ENCODE measurements at regions not wholly inside any gene's neighbourhood (a gene's known extent, or its start where the extent isn't known, plus 50 kb on each side); places are given as distances from the start of the nearest gene placed in this dataset.

DNA sequence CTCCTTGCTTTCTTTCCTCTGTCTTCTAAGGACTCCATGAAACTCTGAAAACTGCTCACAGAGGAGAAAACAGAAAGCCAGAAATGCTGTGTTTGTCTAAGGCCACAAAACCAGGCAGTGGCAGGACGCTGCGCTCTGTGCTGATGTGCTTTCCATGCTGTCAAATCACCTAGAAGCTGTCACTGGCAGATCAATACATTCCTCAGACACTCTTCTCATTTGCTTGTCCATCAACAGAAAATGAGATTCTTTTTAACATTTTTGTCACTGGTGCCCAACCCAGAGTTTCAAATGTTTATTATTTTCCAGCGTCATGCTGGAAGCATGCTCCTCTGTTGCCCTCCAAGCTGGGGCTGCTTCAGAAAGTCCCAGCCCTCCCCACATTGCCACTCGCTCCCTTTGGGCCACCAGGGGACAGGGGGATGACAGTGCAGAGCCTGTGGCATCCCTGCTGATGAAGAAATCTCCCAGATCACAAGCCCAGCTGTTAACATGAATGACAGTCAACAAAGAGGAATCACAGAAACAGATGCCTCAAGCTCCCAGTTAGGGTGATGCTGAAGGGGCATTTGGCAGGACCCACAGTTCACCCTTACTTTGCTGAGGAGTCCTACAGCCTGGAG lies 117.5 kb upstream of the MEIS1 start:
- TF ChIP-seq, protein P1, sequence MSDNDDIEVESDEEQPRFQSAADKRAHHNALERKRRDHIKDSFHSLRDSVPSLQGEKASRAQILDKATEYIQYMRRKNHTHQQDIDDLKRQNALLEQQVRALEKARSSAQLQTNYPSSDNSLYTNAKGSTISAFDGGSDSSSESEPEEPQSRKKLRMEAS (CRISPR knock-in tag; IDR thresholded peaks at IDR 0.05) = no peak
- TF ChIP-seq CBFB (CRISPR knock-in tag; IDR thresholded peaks at IDR 0.05; ENCODE audit: low read depth) = no peak
- TF ChIP-seq FOXK1 (CRISPR knock-in tag; IDR thresholded peaks at IDR 0.05) = no peak
- TF ChIP-seq CTCF (IDR thresholded peaks at IDR 0.05) = no peak
- no peak for TF ChIP-seq ZNF416 (CRISPR knock-in tag; IDR thresholded peaks at IDR 0.05)
- TF ChIP-seq TCF7 (CRISPR knock-in tag; IDR thresholded peaks at IDR 0.05; ENCODE audit: low read depth) = no peak

Measured in WTC11 (cell line).